GM23338 (cell line): ENCODE measurements at regions not wholly inside any gene's neighbourhood (a gene's known extent, or its start where the extent isn't known, plus 50 kb on each side); places are given as distances from the start of the nearest gene placed in this dataset.

Experiments used
- CTCF ChIP-seq, 2 experiments: fragments of 200-600 bp in 1 of 2; sonication (generic) in 1 of 2; conservative IDR thresholded peaks; 2 replicates each; pipeline versions ENCODE4 v1.5.1 to v1.6.1; 2016 to 2017; ENCODE audit warnings: antibody characterized with exemption in 2 of 2, low read depth in 2 of 2, mild to moderate bottlenecking in 2 of 2, moderate library complexity in 1 of 2
- EZH2 ChIP-seq: fragments of 200-600 bp; sonication (generic); IDR thresholded peaks from one replicate; pipeline ENCODE4 v1.8.0; 2017; ENCODE audit warnings: antibody characterized with exemption, mild to moderate bottlenecking, low read depth; ENCODE audit not compliant: unreplicated experiment
- EZH2phosphoT487 ChIP-seq: fragments of 200-600 bp; sonication (generic); IDR thresholded peaks from one replicate; pipeline ENCODE4 v1.8.1; 2018; ENCODE audit warnings: antibody characterized with exemption; ENCODE audit not compliant: unreplicated experiment
- JUNB ChIP-seq: IDR thresholded peaks from one replicate; pipeline ENCODE4 v1.6.1; 2016; ENCODE audit warnings: antibody characterized with exemption; ENCODE audit not compliant: unreplicated experiment
- POLR2AphosphoS5 ChIP-seq: IDR thresholded peaks from 2 replicates; pipeline ENCODE4 v1.6.1; 2016; ENCODE audit warnings: antibody characterized with exemption, low read depth
- REST ChIP-seq: IDR thresholded peaks from one replicate; pipeline ENCODE4 v1.6.1; 2018; ENCODE audit warnings: antibody characterized with exemption; ENCODE audit not compliant: unreplicated experiment

- TF ChIP-seq CTCF (conservative IDR thresholded peaks at IDR 0.05; ENCODE audit: low read depth in 2 of 2) (no peak), EZH2 (no peak), JUNB (no peak), POLR2AphosphoS5 (no peak), REST (no peak), EZH2phosphoT487 (no peak)
Observed at GRCh38 chr14:62123961-62124360, 361.7 kb downstream of the SNAPC1 start.
